Prostate gland (tissue), 2 donors: ENCODE measurements at regions not wholly inside any gene's neighbourhood (a gene's known extent, or its start where the extent isn't known, plus 50 kb on each side); places are given as distances from the start of the nearest gene placed in this dataset.

Source experiments
- POLR2A ChIP-seq: fragments of 450-650 bp; IDR thresholded peaks from one replicate; pipeline ENCODE4 v1.6.1; 2016; ENCODE audit warnings: antibody characterized with exemption, mild to moderate bottlenecking
- POLR2AphosphoS5 ChIP-seq: sonication (generic); formaldehyde crosslinking; IDR thresholded peaks from one replicate; pipeline ENCODE4 v1.6.1; 2017; ENCODE audit warnings: antibody characterized with exemption
- TF ChIP-seq, protein P1 (sequence below), 4 experiments: fragments of 200-600 bp in 2 of 4; fragments of 450-650 bp in 2 of 4; sonication (generic) in 2 of 4; IDR thresholded peaks; 1 replicate in 3 of 4; 2 replicates in 1 of 4; pipeline ENCODE4 v1.5.1; 2016 to 2019; ENCODE audit warnings: antibody characterized with exemption in 4 of 4, mild to moderate bottlenecking in 2 of 4, moderate library complexity in 2 of 4

- TF ChIP-seq, protein P1, sequence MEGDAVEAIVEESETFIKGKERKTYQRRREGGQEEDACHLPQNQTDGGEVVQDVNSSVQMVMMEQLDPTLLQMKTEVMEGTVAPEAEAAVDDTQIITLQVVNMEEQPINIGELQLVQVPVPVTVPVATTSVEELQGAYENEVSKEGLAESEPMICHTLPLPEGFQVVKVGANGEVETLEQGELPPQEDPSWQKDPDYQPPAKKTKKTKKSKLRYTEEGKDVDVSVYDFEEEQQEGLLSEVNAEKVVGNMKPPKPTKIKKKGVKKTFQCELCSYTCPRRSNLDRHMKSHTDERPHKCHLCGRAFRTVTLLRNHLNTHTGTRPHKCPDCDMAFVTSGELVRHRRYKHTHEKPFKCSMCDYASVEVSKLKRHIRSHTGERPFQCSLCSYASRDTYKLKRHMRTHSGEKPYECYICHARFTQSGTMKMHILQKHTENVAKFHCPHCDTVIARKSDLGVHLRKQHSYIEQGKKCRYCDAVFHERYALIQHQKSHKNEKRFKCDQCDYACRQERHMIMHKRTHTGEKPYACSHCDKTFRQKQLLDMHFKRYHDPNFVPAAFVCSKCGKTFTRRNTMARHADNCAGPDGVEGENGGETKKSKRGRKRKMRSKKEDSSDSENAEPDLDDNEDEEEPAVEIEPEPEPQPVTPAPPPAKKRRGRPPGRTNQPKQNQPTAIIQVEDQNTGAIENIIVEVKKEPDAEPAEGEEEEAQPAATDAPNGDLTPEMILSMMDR (IDR thresholded peaks at IDR 0.05), result no peak
- TF ChIP-seq POLR2AphosphoS5 (no peak), POLR2A (no peak)
Observed at GRCh38 chr6:114600381-114600780, 257.6 kb upstream of the HS3ST5 start.
